DMS79 treated with DMSO at 0.1 percent for 48 hours (cell line): ENCODE measurements at regions not wholly inside any gene's neighbourhood (a gene's known extent, or its start where the extent isn't known, plus 50 kb on each side); places are given as distances from the start of the nearest gene placed in this dataset.

Experiments used
- DNase-seq: peaks from one replicate; lab custom pipeline; 2025; lab: John Stamatoyannopoulos, UW

DNA sequence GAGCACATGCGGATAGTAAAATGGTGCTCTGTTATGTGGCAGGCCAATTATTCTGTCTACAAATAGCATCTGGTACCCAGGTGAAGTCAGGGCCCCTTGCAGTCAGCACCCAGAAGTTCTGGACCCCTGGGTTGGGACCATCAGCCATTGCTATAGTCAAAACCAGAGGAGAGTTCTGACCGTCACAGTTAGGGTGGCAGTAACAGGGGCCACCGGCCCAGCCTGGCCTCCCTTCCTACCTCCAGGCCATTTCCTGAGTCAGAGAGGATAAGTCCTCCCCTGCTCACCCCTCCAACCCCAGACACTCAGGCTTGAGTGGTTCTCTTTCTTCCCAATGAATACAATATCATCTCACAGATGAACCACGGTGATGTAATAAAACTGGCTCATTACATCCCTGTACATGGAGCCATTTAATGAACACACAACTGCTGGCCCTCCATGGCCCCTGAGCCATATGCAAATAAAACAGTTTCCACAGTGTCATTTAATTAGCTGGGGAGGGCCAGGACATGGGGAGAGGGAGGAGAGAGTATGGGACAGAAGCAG is 673.6 kb downstream of the MATN1 start:
- DNase-seq: no peak

DNA sequence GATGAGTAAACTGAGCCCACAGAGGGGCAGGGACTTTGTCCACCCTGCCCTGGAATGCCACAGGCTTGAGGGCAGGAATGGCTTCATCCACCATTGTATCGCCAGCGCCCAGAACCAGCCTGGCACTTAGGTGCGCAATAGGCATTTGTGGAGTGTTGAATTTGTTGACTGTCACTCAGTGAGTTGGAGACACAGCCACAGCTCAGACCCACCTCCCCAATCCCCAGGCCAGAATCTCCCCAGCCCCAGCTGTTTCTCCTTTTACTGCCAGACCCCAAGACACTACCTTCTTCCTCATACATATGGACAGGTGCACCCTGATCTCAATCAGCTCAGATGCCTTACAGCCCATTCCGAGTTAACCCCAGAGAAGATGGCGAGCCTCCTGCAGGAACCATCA is 674.5 kb downstream of the MATN1 start:
- no peak for DNase-seq

- DNase-seq: no peak
These were observed 675.8 kb downstream of the MATN1 start for GRCh38 chr1:30047576-30047975.

GRCh38 chr1:30046751-30047150 is 676.6 kb downstream of the MATN1 start:
- no peak for DNase-seq

GRCh38 chr1:30045304-30046090 is 677.9 kb downstream of the MATN1 start:
- no peak for DNase-seq

GRCh38 chr1:30044656-30045144 is 678.7 kb downstream of the MATN1 start:
- no peak for DNase-seq

- DNase-seq: no peak
These were observed 679.5 kb downstream of the MATN1 start for GRCh38 chr1:30043731-30044408.

DNA sequence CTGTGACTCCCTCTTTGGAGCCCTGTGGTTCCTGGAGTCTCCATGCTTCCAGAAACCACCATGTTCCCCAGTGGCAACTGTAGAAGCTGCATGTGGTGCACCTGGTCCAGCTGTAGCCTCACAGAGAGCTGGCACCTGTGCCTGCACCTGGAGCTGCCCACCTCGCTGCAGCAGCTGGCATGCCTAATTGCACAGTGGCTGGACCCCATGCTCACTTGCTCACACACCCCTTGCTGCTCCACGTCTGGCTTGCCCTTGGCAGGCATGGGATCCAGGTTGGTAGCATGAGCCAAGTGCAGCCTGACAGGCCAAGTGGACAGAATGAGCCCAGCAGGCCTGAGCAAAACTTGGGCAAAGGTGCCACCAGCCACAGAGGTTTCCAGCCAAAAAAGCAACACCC is 680.1 kb downstream of the MATN1 start:
- no peak for DNase-seq

- DNase-seq: no peak
These were observed 680.8 kb downstream of the MATN1 start for GRCh38 chr1:30042438-30043147.

- DNase-seq: no peak
These were observed 681.5 kb downstream of the MATN1 start for GRCh38 chr1:30041741-30042437.

DNA sequence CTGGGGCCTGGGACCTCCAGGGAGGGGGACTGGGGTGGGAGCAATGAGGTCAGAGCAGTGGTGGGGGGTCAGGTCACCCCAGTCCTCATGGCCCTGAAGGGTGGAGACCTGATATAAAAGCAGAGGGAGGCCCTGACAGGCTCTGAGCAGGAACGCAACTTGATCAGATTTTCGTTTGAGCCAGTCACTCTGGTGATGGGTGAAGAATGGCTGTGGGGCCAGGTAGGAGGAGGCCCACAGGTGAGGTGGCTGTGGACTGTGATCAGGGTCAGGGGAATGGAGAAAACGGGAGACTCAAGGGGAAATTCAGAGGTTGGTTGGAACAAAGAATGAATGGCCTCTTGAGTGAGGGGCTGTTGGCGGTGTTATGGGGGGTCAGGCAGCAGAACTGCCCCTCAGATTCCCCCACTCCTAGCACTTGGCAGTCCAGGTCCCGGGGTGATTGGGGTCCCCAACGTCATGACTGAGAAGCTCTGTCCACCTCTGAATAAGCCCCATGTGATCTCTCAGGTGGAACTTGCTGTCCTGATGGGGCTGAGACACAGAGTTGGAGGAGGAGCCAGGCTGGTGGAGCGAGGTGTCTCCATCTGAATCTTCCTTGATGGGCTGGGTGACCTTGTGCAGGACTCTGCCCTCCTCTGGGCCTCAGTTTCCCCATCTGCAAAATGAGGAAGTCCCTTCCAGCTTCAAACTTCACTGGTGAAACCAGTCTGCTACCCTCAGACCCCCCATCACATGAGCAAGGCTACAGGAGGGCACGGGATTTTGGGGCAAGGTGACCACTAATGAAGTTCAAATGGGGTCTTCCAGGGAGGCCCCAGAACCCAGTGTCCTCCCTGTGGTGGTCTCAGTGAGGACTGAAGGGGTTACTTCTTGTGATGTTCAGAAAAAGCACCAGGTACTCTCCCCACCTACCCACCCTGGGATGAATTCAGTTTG is 683.0 kb downstream of the MATN1 start:
- no peak for DNase-seq

DNA sequence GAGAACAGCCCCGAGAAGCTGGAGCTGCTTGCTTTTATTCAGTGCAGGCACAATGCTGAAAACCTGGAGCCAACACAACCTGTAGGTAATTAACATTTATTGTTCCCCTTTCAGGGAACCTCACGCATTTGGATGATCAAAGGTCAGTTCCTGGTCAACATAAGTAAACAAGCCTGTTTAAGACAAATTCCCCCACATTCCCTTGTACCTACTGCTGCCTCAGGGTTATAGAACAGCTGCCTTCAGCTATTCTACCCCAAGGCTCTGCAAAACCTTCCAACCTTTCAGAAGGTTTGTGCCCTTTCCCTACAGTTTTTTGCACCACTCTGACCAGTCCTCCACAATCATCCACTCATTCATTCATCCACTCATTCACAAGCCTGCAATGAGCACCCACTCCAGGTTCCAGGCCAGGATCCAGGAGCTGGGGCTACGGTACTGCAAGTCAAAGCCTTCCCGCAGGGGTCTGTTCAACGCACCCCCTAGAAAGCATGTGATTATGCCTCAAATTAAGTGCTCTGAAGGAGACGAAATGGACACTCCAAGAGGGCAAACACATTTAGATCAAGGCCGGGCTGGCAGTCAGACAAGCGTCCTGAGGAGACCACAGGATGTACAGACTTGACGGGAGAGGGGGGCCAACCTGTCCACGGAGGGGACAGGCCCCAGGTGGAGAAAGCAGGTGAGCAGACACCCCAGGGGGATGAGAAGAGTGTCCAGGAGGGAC is 683.9 kb downstream of the MATN1 start:
- DNase-seq: no peak

GRCh38 chr1:30038134-30039025 is 685.0 kb downstream of the MATN1 start:
- DNase-seq: no peak

DNA sequence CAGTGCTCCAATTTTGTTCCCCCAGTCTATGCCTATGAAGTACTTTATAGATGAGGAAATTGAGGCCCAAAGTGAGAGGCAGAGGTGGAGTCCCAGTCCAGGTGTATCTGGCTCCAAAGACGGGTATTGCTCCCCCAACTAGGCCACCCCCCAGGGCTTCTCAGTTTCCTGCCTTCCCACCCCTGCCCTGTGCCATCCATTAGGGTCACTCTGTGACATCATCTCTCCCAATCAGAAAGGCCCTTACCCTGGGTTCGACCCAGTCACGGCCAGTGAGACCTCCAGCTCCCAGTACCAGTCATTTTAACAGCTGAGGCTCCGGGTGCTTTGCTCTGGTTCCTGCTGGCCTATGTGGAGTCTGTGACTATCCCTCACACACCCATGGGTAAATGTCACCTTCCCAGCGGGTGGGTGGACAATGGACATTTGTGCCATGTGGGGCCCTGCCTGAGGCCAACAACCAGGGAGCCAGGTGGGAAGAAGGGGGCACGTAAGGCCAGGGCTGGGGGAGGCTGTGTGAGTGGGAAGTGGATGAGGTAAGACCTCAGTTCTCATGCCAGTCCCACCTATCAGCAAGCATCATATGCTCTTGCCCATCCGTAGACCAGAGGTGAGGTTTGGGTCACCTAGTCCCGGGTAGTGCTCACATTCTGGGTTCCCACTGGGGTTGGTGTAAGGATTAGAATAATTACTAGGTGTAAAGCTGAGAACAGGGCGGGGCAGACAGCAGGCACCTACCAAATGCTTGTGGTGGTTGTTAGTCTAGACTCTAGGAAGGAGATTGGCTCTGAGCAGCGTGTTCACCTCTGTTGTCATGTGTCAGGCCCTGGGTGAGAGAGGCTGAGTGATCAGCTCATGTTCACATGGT is 685.9 kb downstream of the MATN1 start:
- no peak for DNase-seq

DNA sequence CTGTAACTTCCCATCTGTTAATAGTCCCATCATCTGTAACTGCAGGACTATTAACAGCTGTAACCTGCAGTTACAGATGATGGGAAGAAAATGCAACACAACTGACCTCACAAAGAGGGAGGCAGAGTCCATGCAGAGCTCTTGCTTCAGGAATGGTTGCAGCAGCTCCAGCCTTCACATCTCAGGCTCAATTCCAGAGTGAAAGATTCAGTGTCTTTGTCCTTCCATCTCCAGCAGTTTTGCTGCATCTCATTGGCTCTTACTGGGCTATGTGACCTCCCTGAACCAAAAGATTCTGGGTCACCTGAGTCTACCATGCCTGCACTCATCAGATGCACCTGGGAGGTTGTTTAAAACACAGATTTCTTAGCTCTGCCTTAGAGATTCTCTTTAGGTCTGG is 686.7 kb downstream of the MATN1 start:
- no peak for DNase-seq

GRCh38 chr1:30036229-30036547 is 687.2 kb downstream of the MATN1 start:
- DNase-seq: no peak

DNA sequence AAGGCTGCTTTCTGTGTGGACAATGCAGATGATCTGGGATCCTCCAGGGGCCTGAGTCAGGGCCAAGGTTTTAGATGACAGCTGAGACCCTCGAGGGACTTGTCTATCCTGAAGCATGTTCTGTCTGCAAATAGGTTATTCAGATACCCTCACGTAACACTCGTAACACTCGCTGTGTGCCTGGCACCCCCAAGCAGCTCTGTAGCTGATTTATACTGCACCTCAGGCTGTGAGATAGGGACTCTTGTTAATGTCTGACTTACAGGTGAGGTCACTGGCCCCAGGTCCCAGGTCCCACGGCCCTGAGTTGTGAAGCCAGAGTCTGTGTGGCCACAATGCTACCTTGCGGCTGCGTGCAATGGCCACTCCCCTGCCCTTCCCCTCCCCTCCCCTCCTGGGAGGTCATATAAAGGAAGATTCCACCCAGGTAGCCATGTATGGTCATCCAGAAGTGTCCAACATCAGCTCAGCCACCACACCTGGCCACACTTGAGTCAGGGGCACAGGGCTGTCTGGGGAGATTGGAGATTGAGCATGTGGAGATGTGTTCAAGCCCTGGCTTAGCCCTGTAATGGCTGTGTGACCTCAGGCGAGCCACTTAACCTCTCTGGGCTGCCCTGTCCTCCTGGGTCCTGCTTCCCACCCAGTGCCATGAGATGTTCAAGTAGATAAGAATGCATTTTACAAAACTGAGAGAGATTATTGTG is 687.7 kb downstream of the MATN1 start:
- DNase-seq: no peak
